Erythroblast (primary cell): ENCODE measurements at regions not wholly inside any gene's neighbourhood (a gene's known extent, or its start where the extent isn't known, plus 50 kb on each side); places are given as distances from the start of the nearest gene placed in this dataset.

Source experiments
- GATA1 ChIP-seq: IDR thresholded peaks from 2 replicates; pipeline ENCODE4 v1.6.1; 2011; ENCODE audit warnings: low read depth, mild to moderate bottlenecking, control low read depth, low read length, moderate library complexity
- POLR2A ChIP-seq: IDR thresholded peaks from 2 replicates; pipeline ENCODE4 v1.6.1; 2011; ENCODE audit warnings: mild to moderate bottlenecking, low read length

GRCh38 chr6:141260627-141261015, 872.1 kb upstream of the GJE1 start:
- TF ChIP-seq POLR2A (no peak), GATA1 (no peak)
